Stimulated activated naive CD8-positive, alpha-beta T cell treated with anti-CD3 and anti-CD28 coated beads, Interleukin-15, Interleukin-2, amounts not matched to agents 100 U/mL and 50 U/mL, for 24 hours (primary cell): ENCODE measurements at regions not wholly inside any gene's neighbourhood (a gene's known extent, or its start where the extent isn't known, plus 50 kb on each side); places are given as distances from the start of the nearest gene placed in this dataset.
"Not testable (repeated sequence)": the region's sequence is repeated elsewhere in the genome, so short reads cannot be mapped to it uniquely, and the experiment has no call there.

Source experiments
- ATAC-seq: fragments of 150-1000 bp; cut with Tn5 transposase; one replicate; pipeline ENCODE4 v1.10.0; 2021
- DNase-seq: peaks from one replicate; pipeline ENCODE4 v3.0.0; 2021

DNA sequence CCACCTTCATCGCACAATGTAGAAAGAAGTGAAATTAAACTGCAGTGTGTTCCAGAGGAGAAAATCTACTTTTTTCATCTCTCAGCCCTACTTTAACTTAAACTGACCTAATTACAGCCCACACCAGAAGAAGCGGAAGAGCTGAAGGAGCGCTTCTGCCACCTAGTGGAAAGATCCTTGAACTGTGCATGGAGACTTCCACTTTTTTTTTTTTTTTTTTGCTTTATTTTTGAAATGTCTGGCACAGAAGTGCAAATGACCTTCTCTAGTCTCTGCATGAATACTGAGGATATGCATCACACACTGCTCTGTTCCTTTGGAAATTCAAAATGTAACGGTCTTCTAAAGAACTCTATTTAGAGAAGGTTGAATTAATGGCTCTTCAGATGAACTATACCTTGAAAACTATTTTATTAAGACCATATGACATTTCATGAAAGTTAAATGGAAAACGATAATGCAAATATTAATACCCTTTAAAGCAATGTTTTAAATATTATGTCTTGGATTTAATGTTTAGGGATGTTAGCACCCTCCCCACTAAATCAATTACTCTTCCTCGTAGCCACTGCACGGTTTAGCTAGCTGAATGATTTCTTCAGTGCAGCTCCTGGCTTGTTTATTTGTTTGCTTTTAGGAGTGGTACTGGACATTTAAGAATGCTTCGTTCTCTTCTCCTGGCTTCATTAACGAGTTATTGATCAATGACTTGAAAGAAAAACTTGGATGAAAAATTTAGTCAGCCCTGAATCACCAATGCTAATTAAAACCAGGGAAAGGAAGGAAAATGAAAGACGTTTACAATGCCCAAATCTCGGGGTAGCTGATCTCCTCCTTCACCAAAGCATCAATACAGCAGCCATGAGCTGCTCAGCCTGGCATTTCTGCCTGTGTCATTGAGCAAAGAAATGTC lies 569.6 kb upstream of the GJE1 start:
- ATAC-seq (peak; percentile 79), DNase-seq (peak; percentile 55)

DNA sequence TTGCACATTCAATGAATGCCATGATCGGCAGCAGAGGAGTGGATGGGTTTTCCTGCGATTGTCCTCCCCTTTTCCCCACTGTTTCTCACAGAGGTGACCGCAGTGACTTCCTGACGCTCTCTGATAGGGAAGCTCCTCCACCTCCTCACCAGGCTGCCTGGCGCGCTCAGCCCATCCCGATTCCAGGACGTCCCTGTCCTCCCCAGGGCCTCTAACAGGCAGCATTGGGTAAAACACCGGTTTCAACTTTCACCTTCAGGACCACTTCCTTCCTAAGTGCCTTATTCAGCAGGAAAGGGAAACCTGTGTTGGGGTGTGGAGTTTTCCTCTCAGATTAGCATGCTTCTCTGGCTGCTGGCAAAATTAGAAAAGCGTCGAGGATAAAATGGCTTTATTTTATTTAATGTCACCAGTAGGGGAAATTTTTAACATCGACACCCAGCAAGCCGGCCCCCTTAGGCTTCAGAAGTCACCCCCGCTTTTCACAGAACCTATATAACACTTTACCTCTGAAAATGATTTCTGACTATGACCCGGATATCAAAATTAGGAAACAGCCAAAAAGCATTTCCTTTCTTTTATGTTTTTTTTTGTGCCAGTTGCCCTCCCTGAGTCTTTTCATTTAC lies 570.4 kb upstream of the GJE1 start:
- DNase-seq, result peak; percentile 18

DNA sequence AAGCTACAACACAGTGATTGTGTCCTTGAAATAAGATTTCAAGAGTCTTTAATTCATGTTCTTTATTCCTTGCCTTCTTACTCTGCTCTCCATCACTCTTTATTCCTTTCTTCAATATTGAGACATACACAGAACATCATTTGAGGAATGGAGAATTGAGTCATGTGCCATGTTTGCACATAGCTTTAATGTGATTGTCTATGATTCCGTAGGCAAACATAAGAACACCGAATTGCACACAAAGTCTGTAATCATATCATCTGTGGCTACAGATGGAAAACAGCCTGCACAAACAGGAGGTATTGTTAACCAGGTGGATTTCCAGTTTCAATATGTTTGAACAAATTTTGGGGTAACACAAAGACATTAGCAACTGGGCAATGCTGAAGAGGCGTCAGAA lies 571.6 kb upstream of the GJE1 start:
- no peak for ATAC-seq
- no peak for DNase-seq

More for the DNA sequence above, 570.4 kb upstream of the GJE1 start:
- ATAC-seq, result peak; percentile 56

DNA sequence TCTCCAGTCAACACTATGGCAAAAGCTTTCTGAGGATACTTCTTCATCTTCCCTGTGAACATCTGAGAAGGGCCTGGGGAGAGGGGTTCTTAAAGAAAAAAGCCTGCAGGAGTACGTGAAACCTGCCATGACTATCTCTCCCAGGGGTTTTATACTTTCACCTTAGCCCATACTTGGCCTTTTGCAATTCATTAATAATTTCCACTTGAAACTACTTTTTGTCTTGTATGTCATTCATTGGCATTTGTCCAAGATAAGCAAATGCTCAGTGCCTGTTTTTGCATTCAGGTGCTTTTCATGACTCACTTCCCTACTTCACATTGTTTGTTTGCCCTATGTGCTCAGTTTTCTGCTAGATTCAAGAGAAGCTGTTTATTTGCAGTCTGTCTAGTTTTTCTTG lies 580.3 kb upstream of the GJE1 start:
- no peak for DNase-seq
- peak; percentile 59 for ATAC-seq

DNA sequence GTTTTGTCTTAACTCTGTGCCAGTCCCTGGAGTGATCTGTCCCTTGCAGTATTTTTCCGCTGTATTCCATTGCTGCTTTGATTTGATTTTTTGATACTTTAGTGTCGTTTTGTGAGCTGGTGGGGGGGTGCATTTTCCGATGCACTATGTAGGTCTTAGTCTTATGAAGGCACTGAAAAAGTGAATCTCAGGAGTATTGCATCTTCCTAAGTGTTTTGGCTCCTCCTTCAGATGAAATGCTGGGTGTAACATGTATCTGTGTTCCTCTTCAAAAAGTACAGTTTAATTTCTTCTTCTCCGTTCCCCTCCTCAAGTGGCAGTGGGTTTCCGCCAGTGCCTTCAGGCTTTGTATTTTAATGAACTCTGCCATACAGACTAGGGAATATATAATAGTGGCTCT lies 580.7 kb upstream of the GJE1 start:
- no peak for ATAC-seq

DNA sequence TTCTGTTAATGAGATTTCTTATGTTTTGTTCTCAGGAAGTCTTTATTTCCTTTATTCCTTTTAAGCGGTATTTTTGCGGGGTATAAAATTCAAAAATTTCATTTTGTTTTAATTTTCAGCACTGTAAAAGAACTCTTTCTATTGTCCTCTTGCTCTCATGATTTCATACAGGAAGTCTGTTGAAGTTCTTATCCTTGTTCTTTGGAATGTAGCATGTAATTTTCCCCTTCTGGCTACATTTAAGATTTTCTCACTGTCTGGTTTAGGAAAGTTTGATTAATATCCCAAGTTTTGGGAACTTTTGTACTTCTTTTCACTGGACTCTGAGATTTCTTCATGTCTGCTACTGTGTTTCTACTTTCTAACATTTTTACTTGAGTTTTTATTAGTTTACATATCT lies 581.4 kb upstream of the GJE1 start:
- ATAC-seq (no peak), DNase-seq (no peak)

More for the DNA sequence above, 580.7 kb upstream of the GJE1 start:
- no peak for DNase-seq

DNA sequence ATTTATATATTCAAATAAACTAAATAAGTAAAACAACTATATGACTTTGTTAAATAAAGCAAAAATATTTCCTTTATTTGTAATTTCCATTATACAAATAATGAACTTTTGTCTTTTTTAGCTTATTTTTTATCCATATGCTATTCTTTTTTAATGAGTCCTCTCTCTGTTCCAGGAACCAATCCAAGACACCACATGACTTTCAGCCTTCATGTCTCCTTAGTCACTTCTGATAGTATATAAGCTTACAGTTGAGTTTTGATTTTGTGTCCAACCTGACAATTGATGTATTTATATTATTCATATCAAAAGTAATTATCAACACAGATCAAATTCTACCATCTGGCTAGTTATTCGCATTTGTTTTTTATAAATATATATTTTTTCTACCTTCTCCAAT lies 582.3 kb upstream of the GJE1 start:
- DNase-seq, result no peak
- no peak for ATAC-seq

DNA sequence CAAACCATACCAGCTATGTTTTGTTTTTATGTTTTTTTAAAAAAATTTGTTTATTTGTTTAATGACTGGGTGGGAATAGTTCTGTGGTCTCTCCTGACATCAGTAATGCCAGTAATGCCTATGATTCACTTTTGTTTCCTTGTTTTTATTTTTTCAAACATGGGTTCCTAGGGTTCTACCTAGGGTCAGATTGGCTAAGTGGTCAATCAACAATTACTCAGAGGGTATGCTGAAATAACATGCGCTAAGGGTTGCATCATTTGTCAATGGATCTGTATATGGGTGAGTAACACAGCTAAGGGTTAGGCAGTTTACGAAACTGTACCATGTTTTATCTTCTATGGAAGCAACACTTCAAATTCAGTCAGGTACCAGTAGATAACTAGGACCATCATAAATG lies 583.8 kb upstream of the GJE1 start:
- DNase-seq, result no peak
- no peak for ATAC-seq

DNA sequence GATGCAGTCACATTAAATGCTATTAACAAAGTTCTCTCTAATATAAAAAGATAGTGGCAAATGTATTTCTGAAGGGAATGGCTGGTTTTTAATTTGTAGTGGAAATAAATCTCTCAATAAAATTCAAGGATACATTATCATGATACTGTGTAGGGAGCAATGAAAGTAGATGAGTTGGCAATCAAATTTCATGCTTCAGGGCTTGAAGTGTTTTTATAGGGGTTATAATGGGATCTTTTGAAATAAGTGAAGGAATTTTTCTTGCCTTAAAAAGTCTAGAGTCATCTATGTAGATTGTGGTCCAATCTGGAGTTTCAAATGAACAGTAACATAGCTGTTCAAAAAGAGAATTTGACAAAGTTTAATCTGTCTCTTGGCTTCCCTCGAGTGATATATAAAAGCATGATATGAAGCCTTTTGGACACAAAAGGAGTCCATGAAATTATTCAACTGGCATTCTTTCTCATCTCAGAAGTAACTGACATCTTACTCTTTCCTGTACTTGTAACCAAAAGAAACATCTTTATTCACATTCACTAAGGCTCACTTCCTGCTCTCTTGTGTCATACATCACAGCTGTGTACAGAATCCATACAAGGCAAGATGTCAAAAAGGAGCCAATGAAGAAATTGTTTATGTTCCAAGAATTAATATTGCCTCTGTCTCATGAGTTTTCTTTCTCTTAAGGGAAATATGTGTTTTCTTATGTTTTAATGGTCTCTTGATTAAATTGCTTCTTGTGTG lies 591.0 kb upstream of the GJE1 start:
- ATAC-seq, result no peak
- DNase-seq, result no peak

DNA sequence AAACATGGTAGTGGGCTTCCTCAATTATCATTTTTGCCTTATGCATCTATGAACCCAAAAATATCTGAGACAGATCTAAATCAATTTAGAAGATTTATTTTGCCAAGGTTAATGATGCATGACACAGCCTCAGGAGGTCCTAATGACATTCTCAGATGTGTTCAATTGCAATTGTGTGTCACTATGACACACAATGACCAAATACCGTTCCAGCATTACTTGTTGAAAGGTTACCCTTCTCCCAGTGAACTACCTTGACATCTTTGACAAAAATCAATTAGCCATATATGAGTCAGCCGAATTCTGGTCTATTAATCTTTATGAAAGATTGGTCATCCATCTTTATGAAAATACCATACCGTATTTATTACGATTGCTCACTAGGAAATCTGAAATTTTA lies 592.5 kb upstream of the GJE1 start:
- no peak for ATAC-seq
- DNase-seq, result no peak

DNA sequence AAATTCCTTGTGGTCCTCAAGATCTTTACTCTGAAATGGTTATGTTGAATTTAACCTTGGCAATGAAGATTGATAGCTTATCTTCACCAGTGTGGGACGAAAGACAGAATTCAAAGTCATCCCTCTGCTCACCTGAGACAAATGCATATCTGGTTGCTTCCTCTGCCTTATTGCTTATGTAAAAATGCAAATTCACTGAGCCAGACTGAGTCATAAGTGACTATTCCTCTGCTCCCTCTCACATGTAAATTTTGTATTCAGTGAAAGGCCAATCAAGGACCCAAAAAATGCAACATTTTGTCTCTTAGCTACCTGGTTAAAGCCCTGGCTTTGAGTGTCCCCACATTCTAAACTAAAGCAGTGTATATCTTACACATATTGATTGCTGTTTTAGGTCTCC lies 593.1 kb upstream of the GJE1 start:
- no peak for DNase-seq
- no peak for ATAC-seq

DNA sequence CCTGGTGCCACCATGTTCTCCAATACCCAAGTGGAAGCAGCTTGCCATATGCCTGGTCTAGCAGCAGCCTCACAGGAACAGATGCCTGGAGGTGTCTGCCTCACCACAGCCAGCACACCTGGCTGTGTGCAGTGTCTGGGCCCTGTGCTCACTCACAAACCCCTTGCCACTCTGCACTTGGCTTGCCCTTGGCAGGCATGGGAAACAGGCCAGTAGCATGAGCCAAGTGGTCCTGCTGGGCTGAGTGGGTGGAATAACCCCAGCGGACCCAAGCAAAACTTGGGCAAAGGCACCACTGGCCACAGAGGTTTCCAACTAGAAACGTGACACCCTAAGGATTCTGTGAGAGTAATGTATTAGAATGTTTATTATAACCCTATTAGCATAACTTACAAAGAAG lies 600.5 kb upstream of the GJE1 start:
- DNase-seq (no peak), ATAC-seq (no peak)

DNA sequence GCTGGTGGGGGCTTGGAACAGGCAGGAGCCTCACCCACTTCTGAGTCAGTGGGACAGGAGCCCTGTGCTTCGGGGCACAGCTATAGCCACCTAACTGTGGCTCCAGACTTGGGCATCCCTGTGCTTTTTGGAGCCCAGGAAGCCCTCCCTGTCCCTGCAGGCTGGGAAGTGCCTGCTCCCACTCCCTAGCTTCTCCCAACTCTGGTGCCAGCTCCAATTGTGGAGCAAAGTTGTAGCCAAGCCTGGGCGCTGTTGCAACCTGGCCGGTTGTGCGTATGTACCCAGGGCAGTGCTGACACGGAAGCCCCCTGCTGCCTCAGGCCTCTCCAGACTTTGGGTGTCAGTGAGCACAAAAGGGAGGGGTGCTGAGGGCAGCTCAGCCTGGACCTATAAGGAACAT lies 601.7 kb upstream of the GJE1 start:
- DNase-seq (no peak), ATAC-seq (no peak)

DNA sequence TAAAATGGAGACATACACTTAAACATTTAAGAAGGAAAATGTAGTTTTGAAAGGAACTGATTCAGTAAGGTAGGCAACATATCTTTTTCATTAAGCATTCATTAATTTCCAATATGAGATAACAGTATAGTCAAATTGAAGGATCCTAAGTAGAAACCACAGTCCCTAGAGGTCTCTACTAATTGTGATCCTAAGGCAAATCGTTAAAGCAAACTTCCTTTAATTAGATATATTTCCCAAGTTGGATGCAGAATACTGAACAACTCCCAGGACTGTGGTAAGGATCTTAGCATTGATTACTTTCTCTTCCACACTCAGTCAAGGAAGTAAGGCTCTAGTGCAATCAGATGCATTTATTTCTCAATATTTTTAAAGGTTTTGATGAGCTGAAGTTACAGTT lies 604.1 kb upstream of the GJE1 start:
- DNase-seq (no peak), ATAC-seq (no peak)

DNA sequence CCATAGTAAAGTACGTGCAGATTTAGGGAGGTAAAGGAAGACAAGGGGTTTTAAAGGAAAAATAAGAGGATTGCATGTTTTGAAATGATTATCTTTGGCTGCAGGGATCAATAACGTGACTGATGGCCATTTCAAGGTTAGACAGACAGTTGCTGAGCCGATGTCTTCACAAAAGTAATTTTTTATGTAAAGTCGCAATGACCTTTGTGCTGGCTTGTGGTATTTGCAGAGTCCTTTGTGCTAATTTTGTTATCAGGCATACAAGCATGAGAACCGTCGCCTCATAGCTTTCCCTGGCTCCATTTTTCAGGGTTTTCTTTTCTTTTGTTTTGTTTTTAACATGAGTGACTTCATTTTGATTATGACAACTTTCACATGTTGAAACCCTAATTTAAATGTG lies 605.7 kb upstream of the GJE1 start:
- DNase-seq (no peak), ATAC-seq (no peak)

DNA sequence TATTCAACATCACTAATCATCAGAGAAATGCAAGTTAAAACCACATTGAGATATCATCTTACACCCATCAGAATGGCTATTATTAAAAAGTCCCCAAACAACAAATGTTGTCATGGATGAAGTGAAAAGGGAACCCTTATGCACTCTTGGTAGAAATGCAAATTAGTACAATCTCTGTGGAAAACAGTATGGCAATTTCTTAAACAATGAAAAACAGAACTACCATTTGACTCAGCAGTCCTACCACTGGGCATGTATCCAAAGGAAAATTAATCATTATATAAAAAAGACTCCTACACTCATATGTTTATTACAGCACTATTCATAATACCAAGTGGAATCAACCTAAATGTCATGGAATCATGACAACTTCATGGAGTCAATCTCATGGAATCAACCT lies 611.3 kb upstream of the GJE1 start:
- ATAC-seq, result no peak
- DNase-seq, result no peak

DNA sequence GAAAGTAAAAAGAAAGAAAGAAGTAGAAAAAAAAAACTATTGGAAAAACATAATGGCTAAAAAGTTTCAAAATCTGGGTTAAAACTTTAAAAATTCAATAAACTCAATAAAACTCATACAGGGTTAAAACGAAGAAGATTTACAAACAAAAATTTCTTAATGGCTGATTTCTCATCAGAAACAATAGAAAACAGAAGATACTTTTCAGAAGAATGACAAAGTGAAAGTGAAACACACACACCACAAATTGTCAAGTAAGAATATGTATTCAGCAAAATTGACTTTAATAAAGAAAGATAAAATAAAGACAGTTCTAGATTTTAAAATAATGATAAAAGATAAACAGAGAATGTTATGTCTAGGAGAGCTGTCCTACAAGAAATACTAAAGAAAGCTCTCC lies 618.9 kb upstream of the GJE1 start:
- DNase-seq (no peak), ATAC-seq (no peak)

DNA sequence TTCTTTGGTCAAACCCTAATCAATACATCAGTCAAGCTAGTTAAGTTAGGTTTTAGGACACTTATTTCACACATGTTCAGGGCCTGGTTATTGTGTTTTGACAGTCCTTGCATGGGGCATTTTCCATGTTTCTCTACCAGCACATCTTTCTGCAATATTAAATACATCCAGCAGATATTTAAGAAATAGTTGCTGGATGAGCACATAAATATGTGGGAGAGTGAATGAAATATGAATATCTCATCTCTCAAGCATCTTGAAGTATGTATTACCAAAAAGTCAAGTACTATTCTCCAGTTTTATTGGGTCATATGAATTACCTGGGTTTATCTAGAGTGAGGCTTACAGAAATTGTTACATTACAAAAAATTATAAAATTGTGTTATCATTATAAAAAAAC lies 621.9 kb upstream of the GJE1 start:
- no peak for ATAC-seq

DNA sequence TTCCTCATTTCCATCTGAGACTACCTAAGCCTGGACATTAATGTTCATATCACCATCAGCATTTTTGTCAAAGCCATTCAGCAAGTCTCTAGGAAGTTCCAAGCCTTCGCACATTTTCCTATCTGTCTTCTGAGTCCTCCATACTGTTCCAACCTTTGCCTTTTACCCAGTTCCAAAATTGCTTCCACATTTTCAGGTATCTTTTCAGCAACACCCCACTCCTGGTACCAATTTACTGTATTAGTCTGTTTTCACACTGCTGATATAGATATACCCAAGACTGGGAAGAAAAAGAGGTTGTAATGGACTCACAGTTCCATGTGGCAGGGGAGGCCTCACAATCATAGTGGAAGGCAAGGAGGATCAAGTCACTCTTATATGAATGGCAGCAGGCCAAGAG lies 626.7 kb upstream of the GJE1 start:
- DNase-seq, ATAC-seq: not testable (repeated sequence)

More for the DNA sequence above, 621.9 kb upstream of the GJE1 start:
- DNase-seq, result no peak

DNA sequence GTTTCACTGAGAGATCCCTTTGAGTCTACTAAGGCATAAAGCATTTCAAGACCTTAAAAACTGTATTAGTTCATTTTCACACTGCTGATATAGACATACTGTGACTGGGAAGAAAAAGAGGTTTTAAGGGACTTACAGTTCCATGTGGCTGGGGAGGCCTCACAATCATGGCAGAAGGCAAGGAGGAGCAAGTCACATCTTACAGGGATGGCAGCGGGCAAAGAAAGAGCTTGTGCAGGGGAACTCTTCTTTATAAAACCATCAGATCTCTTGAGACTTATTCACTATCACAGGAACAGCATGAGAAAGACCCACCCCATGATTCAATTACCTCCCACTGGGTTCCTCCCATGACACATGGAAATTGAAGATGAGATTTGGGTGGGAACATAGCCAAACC lies 628.4 kb upstream of the GJE1 start:
- not testable (repeated sequence) for DNase-seq, ATAC-seq

DNA sequence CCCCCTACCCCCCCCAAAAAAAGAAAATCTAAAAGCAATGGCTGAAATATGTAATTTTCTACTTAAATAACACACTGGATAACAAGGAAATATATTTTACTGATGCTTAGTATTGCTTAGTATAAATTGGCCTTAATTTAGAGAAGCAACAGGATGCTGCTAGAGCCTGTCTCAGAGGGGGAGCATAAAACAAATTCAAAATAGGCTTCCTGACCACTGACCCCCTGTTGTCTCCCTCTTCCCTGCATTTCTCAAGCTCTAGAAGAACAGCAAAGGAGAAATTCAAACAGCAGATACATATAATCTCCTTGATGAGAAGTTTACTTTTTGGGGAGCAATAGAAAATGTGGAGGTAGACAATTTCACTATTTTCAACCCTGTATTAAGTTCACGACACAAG lies 631.1 kb upstream of the GJE1 start:
- ATAC-seq (no peak), DNase-seq (no peak)

DNA sequence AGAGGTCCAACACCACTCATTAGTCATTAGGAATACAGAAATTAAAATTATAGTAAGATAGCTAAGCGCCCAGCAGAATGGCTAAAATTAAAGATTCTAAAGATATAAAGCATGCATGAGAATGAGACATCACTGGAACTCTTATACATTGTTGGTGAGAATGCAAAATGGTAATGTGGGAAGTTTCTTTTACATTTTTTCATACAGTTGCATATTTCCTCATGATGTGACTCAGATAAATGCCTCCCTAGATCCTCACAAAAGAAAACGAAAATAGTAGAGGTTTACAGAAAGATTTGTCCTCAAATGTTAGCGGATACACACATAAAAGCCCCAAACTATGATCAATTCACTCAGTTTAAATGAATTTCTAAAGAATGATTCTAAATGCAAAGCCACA lies 633.7 kb upstream of the GJE1 start:
- DNase-seq, result no peak

More for the DNA sequence above, 633.7 kb upstream of the GJE1 start:
- ATAC-seq, result no peak
